Cardiac fibroblast (primary cell): ENCODE measurements at regions not wholly inside any gene's neighbourhood (a gene's known extent, or its start where the extent isn't known, plus 50 kb on each side); places are given as distances from the start of the nearest gene placed in this dataset.
"Not testable (repeated sequence)": the region's sequence is repeated elsewhere in the genome, so short reads cannot be mapped to it uniquely, and the experiment has no call there.

Experiments
- DNase-seq, 2 donors: peaks; one replicate each; pipeline versions ENCODE4 v3.0.0 to v3.0.0-alpha.2; 2010; ENCODE audit warnings: low read depth in 2 of 2
- H3K4me3 ChIP-seq, 2 donors: replicated peaks in 1 of 2; 1 replicate in 1 of 2; 2 replicates in 1 of 2; pipeline ENCODE4 v1.5.1; 2011; ENCODE audit warnings: low read depth in 2 of 2, low read length in 2 of 2, mild to moderate bottlenecking in 2 of 2, moderate library complexity in 1 of 2
- TF ChIP-seq, protein P1 (sequence below): IDR thresholded peaks from one replicate; pipeline ENCODE4 v1.5.1; 2011; ENCODE audit warnings: low read depth, mild to moderate bottlenecking, low read length, inconsistent platforms

DNA sequence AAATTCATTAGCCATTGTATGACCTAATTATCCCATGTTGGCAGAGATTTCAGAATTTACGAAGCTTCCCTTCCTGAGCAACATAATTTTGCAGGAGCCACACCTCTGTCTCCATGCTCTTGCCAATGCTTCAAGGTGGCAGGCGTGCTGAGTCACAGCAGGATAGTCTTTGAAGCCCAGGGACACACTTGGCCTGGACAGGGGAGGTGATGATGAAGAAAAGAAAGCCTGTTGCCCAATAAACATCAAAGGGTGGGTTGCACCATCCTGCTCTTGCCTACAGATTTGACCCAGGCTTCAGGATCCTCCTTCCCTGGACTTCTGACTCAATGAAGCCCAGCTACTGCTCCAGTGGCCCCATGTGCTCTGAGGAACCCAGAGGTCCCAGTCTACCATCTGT lies 117.1 kb downstream of the MINAR1 start:
- no peak overlapping the region for H3K4me3 ChIP-seq
- no peak for DNase-seq
- TF ChIP-seq, protein P1, sequence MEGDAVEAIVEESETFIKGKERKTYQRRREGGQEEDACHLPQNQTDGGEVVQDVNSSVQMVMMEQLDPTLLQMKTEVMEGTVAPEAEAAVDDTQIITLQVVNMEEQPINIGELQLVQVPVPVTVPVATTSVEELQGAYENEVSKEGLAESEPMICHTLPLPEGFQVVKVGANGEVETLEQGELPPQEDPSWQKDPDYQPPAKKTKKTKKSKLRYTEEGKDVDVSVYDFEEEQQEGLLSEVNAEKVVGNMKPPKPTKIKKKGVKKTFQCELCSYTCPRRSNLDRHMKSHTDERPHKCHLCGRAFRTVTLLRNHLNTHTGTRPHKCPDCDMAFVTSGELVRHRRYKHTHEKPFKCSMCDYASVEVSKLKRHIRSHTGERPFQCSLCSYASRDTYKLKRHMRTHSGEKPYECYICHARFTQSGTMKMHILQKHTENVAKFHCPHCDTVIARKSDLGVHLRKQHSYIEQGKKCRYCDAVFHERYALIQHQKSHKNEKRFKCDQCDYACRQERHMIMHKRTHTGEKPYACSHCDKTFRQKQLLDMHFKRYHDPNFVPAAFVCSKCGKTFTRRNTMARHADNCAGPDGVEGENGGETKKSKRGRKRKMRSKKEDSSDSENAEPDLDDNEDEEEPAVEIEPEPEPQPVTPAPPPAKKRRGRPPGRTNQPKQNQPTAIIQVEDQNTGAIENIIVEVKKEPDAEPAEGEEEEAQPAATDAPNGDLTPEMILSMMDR, result no peak

DNA sequence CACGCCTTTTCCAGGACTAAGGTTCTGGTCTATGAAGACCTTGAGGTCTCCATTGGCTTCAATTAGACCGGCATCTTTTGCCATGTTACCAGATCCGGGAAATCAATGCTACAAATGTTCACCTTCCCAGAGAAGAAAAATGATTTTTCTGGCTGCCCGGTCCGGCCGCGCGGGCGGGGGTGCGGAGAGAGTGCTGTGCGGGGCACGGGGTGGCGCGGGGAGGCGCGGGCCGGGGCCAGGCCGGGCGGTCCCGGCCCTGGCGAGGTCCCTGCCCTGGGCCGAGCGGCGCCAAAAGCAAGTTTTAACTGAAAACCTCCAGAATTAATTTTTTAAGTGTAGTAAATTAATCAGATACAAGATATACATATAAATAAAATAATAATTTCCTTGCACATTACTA lies 128.2 kb downstream of the MINAR1 start:
- no peak overlapping the region for H3K4me3 ChIP-seq
- no peak for DNase-seq
- TF ChIP-seq, protein P1, result no peak

DNA sequence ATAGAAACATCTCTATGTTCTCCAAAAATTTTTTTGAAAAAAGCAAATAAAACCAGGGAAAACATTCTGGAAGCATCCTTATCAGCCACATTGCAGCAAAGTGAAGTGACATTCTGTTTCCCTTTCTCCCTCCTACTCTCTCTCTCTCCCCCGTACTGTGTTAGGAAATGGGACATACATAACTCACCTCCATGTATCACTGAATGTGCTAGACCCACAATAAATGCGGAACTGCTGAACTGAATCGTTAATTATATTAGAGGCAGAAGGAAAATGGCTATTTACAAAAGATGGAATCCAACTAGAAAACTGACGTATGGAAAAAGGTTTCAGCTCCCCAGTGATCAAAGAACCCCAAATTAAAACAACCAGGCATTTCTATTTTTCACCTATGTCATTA lies 129.8 kb downstream of the MINAR1 start:
- TF ChIP-seq, protein P1, result no peak
- DNase-seq, result no peak

DNA sequence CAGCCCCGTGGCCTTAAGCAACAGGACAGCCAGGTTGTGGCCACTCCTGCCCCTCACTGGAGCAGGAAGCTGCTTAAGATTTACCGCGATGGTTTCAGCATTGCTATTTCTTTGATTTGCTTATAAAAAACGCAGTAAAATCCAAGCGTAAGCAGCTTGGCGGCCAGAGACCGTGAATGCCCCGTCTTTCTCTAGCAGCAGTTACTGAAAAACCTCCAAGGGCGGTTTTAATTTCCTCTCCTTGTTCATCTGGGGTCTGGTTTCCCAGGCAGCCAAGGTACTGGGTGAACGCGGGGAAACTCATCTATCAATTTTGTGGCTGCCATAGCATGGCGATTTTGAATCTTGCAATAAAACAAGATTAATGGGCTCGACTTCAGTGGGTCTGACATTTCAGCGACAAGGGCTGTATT lies 130.3 kb downstream of the MINAR1 start:
- no peak for DNase-seq
- TF ChIP-seq, protein P1, result no peak
- H3K4me3 ChIP-seq, result no peak overlapping the region

More for the DNA sequence above, 129.8 kb downstream of the MINAR1 start:
- no peak overlapping the region for H3K4me3 ChIP-seq

DNA sequence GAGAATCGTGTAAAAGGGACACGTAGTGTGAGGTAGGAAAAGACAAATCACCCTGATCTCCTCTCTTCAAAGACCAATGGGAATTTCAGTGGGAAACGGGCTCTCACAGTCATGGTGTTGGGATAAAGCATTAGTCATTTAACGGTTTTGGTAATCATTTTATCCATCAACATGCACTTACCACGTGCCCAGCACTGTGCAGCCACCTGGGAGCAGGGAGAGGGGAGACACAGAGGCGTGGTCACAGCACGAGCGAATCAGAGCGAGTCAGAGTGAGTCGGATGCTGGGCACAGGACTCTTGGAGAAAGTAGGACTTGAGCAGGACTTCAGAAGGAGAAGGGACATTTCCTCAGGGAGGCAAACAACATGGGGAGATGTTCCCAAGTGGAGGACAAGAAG lies 130.8 kb downstream of the MINAR1 start:
- TF ChIP-seq, protein P1, result no peak
- no peak for DNase-seq
- no peak overlapping the region for H3K4me3 ChIP-seq

DNA sequence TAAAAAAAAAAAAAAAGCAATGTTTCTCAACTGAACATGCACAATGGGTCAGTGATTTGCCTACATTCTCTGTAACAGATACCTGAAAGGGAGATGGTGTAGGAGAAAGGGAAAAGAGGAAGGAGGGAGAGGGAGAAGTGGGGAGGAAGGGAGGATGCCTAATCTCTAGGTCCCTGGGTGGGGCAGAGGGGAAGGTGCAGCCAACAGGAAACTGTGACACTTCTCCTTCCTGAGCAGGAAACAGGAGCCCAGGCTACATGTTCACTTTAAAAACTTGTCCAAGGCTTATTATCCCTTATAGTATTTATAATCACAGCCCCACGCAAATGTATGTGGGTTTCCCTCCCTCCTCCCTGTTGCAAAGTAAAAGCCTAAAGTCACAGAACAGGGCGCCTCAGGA lies 137.9 kb downstream of the MINAR1 start:
- no peak for DNase-seq
- H3K4me3 ChIP-seq, result no peak overlapping the region
- TF ChIP-seq, protein P1, result no peak

DNA sequence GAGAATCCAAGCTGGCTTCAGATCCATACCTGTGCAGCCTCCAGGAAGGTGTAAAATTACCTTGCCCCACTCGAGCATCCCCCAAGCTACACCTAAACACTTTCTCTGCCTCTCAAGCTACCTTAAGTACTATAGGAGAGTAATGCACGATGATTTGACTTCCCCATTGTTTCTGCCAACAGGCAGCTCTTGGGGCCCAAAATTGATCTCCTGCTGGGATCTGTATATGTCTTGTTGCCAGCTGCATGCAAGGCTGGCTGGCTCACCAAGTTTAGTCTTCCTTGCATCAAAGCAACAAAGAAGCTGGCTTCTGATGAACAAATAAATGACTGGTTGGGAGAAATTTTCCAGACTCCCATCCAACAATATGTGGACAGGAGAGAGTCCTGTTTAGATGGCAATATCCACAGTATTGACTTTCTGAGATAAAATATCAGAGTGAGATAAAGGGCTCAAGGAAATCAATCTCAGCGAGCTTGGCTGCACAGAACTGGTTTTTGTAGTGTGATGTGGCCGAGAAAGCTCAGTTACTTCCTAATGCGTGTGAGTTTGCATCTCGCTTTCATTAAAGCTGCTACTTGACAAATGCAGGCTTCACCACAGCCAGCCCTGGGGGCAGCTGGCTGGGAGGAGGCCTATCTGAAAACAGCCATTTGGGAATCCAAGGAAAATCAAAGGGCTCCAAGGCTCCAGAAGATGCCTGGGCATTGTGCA lies 140.7 kb downstream of the MINAR1 start:
- DNase-seq, result no peak
- no peak overlapping the region for H3K4me3 ChIP-seq
- TF ChIP-seq, protein P1, result no peak

DNA sequence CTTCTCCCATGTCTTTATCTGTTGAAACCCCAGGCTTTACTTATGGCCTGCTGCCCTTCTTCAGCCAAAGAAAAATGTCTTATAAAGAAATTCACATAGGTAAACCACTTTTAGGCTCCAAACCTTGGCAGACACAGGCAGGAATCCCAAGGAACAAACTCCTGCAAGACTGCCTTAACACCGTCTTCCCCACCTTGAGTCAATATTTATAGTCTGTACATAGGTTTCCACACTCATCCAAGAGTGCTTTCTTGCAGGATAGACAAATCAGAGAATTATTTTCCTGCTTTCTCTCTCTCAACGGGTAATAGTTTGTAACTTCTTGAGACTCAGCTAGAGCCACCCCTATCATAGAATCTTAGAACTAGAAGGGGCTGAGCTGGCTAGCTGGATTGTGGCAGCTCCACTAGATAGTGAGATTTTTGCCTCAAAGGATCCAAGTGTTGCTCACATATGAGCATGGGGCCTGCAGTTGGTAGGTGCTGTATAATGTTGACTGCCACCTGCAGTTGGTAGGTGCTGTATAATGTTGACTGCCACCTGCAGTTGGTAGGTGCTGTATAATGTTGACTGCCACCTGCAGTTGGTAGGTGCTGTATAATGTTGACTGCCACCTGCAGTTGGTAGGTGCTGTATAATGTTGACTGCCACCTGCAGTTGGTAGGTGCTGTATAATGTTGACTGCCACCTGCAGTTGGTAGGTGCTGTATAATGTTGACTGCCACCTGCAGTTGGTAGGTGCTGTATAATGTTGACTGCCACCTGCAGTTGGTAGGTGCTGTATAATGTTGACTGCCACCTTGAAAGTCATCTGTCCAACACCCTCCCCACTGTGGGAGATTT lies 142.5 kb downstream of the MINAR1 start:
- DNase-seq, result not testable (repeated sequence)

More for the DNA sequence above, 142.5 kb downstream of the MINAR1 start:
- H3K4me3 ChIP-seq, result not testable (repeated sequence)
